Brain microvascular endothelial cell (primary cell): ENCODE measurements at regions not wholly inside any gene's neighbourhood (a gene's known extent, or its start where the extent isn't known, plus 50 kb on each side); places are given as distances from the start of the nearest gene placed in this dataset.

Experiments
- DNase-seq: peaks from one replicate; pipeline ENCODE4 v3.0.0-alpha.2; 2020
- H3K27ac ChIP-seq: fragments of 250-450 bp; sonication (Bioruptor Pico); 2 replicates; pipeline ENCODE4 v1.5.1; 2020; ENCODE audit warnings: mild to moderate bottlenecking, moderate library complexity
- H3K27me3 ChIP-seq: fragments of 250-450 bp; sonication (Bioruptor Pico); replicated peaks from 2 replicates; pipeline ENCODE4 v1.5.1; 2020; ENCODE audit warnings: mild to moderate bottlenecking
- H3K36me3 ChIP-seq: fragments of 250-450 bp; sonication (Bioruptor Pico); replicated peaks from 2 replicates; pipeline ENCODE4 v1.5.1; 2020; ENCODE audit warnings: mild to moderate bottlenecking
- H3K4me3 ChIP-seq: 2 replicates; pipeline ENCODE4 v1.5.1; 2011; ENCODE audit warnings: low read depth, mild to moderate bottlenecking, control low read depth, low read length, moderate library complexity
- CTCF ChIP-seq: IDR thresholded peaks from 2 replicates; pipeline ENCODE4 v1.5.1; 2011; ENCODE audit warnings: low read depth, mild to moderate bottlenecking, moderate library complexity, low read length, control low read depth, inconsistent platforms; ENCODE audit errors: missing control alignments
- in situ Hi-C: cut with HindIII; loops from 2 replicates; pipeline ENCODE4 v1.10.0; 2017; ENCODE audit warnings: low sequenced_read_pairs, low pct_ligation_motif_present

GRCh38 chr14:89489761-89490437 lies 72.9 kb upstream of the FOXN3 start:
- no peaks in the 10 kb centered on the region for H3K27me3 ChIP-seq
- no peak overlapping the region for H3K27ac ChIP-seq
- in situ Hi-C loops: no loop called here
- H3K4me3 ChIP-seq: no peak overlapping the region
- no peaks in the 10 kb centered on the region for H3K36me3 ChIP-seq
- DNase-seq: no peak
- no peak for TF ChIP-seq CTCF

GRCh38 chr14:89486961-89487360 lies 69.9 kb upstream of the FOXN3 start:
- Histone ChIP-seq H3K27ac (no peak overlapping the region), H3K27me3 (no peaks in the 10 kb centered on the region), H3K36me3 (no peaks in the 10 kb centered on the region), H3K4me3 (no peak overlapping the region)
- no peak for DNase-seq
- TF ChIP-seq CTCF: no peak
- in situ Hi-C loops: no loop called here

GRCh38 chr14:89486505-89486904 lies 69.5 kb upstream of the FOXN3 start:
- no peak for TF ChIP-seq CTCF
- H3K27ac ChIP-seq: no peak overlapping the region
- in situ Hi-C loops: no loop called here

GRCh38 chr14:89485264-89485663 lies 68.2 kb upstream of the FOXN3 start:
- no peak overlapping the region for H3K27ac ChIP-seq
- H3K4me3 ChIP-seq: no peak overlapping the region
- in situ Hi-C loops: no loop called here
- H3K27me3 ChIP-seq: no peaks in the 10 kb centered on the region
- no peak for TF ChIP-seq CTCF
- no peak for DNase-seq
- H3K36me3 ChIP-seq: no peaks in the 10 kb centered on the region

More at GRCh38 chr14:89486505-89486904, 69.5 kb upstream of the FOXN3 start:
- Histone ChIP-seq H3K36me3 (no peaks in the 10 kb centered on the region), H3K4me3 (no peak overlapping the region), H3K27me3 (no peaks in the 10 kb centered on the region)
- no peak for DNase-seq

GRCh38 chr14:89484051-89484844 lies 67.2 kb upstream of the FOXN3 start:
- Histone ChIP-seq H3K4me3 (no peak overlapping the region), H3K27ac (no peak overlapping the region), H3K27me3 (no peaks in the 10 kb centered on the region), H3K36me3 (no peaks in the 10 kb centered on the region)
- DNase-seq: no peak
- TF ChIP-seq CTCF: no peak
- in situ Hi-C loops: no loop called here

- DNase-seq: no peak
- TF ChIP-seq CTCF: no peak
- no peaks in the 10 kb centered on the region for H3K27me3 ChIP-seq
These were observed 64.2 kb upstream of the FOXN3 start for GRCh38 chr14:89481196-89481595.

More at GRCh38 chr14:89481196-89481595, 64.2 kb upstream of the FOXN3 start:
- no peak overlapping the region for H3K27ac ChIP-seq
- in situ Hi-C loops: no loop called here
- no peaks in the 10 kb centered on the region for H3K36me3 ChIP-seq
- no peak overlapping the region for H3K4me3 ChIP-seq
